GM21515 (cell line): ENCODE measurements at regions not wholly inside any gene's neighbourhood (a gene's known extent, or its start where the extent isn't known, plus 50 kb on each side); places are given as distances from the start of the nearest gene placed in this dataset.
"Not testable (repeated sequence)": the region's sequence is repeated elsewhere in the genome, so short reads cannot be mapped to it uniquely, and the experiment has no call there.

Experiments used
- ATAC-seq: cut with Tn5 transposase; IDR thresholded peaks from one replicate; pipeline ENCODE4 v1.9.1; 2021; ENCODE audit not compliant: unreplicated experiment

DNA sequence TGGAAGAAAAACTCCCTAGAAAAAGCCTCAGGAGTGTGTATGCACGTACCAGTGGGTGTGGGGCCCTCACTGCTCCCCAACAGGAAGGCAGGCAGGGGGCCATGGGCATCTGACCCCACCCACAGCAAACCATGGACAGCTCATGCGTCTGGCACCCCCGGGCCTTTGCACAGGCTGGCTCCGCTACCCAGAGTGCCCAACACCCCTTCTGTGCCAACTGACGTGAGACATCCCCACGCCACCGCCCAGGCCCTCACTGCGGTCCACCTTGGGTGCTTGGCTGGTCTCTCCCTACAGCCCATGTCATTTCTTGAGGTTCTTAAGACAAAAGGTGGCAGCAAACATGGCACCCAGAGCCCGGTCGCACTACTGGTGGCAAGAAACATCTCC is 91.4 kb downstream of the NCOR2 start:
- ATAC-seq = no peak

DNA sequence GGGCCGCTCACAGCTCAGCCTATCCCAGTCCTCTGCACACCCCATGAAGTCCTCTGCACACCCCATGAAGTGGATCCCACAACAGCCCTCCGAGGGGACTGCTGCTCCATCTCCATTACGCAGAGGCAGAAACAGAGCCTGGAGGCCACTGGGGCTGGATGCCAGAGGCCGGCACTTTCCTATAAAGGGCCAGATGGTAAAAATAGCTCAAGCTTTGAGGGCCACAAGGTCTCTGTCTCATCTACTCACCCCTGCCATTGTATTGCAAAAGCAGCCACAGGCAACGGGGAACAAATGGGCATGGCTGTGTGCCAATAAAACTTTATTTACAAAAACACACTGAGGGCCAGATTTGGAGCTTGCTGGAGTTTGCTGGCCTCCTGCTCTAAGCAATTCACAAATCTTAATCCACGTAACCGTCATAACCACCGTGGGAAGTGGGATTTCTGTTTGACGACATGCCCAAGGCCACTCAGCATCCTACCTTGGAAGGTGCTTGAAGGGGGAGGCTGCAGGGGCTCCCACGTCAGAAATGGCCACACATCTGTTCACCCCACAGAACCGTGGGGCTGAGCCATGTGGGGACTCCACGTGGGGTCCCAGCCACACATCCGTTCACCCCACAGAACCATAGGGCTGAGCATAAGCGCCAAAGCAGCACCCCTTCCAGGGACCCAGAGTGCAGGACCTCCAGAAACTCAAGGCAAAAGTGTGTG is 92.0 kb downstream of the NCOR2 start:
- ATAC-seq = no peak

DNA sequence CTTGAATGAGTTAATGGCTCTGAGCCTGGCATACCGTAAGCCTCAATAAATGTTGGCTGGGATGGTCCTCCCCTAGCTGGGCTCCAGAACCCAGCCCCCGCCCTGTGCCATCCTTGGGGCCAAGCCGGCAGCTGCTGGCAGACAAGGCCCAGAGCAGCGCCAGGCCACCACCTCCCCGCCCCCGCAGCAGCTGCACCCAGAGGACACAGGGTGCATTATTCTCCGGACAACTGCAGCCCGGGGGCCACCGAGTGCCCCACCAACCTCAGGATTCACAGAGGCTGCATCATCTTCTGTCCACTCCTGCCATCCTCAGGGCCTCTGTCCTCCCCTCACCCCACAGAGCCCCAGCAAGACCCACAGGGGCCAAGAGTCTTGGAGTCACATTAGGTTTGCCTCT is 92.7 kb downstream of the NCOR2 start:
- no peak for ATAC-seq

DNA sequence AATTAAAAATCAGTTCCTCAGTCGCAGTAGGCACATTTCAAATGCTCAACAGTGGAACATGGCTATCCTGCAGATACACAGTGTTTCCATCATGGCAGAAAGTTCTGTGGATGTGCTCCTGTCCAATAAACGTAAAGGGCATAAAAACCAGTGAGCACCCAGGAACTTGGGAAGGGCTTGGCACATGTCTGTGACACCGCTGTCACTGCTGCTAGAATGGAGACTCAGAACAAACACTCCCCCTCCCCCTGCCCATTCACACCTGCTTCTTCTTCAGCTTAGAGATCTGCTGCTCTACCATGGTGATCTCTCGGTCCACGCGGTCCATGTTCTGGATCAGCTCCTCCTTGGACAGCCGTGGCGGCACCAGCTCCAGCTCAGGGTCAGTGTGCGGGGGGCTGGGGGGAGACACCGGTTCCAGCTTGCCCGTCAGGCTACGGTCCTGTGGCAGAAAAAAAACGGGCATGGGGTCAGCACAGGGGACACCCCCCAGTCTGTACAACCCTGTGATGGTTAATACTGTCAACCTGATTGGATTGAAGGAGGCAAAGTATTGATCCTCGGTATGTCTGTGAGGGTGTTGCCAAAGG is 94.6 kb downstream of the NCOR2 start:
- ATAC-seq = no peak

DNA sequence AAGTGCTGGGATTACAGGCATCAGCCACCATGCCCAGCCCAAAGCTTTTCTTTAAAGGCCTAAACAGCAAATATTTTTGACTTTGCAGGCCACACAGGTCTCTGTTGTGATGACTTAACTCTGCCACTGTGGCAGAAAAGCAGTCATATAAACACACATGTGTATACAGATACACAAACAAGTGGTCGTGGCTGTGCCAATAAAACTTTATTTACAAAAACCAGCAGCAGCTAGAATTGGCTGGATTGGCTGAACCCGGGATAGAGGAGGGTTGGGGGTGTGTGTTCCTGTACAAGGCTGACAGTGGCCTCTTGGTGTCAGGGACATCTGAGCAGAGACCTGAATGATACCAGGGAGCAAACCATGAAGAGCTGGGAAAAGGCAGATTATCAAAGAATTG is 95.6 kb downstream of the NCOR2 start:
- no peak for ATAC-seq

DNA sequence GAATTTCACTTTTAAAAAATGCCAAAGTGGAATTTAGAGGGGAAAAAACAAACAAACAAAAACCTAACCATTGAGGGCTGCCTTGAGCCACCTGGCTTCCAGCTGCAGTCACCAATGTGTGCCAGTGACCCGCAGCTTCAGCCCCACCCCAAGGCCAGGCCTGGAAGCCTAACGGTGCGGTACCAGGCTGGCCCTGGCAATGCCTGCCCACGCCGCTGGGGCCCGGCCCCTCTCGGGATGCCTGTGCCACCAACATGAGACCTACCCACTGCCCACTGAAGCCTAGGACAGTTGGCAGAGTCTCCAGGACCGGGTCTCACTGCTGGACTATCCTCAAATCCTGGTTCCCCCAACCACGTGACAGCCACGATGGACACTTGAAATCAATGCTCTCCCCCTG is 96.6 kb downstream of the NCOR2 start:
- no peak for ATAC-seq

DNA sequence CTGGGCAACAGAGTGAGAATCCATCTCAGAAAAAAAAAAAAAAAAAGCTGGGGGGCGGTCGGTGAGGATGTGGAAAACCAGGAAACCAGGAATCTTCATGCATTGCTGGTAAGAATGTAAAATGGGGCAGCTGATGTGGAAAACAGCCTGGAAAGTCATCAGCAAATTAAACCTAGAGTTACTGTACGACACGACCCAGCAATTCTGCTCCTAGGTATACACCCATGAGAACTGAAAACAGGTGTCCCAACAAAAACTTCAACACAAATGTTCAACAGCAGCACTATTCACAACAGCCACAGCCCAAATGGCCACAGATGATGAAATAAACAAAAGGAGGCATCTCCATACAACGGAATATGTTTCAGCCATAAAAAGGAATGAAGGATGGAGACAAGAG is 97.3 kb downstream of the NCOR2 start:
- ATAC-seq = no peak

DNA sequence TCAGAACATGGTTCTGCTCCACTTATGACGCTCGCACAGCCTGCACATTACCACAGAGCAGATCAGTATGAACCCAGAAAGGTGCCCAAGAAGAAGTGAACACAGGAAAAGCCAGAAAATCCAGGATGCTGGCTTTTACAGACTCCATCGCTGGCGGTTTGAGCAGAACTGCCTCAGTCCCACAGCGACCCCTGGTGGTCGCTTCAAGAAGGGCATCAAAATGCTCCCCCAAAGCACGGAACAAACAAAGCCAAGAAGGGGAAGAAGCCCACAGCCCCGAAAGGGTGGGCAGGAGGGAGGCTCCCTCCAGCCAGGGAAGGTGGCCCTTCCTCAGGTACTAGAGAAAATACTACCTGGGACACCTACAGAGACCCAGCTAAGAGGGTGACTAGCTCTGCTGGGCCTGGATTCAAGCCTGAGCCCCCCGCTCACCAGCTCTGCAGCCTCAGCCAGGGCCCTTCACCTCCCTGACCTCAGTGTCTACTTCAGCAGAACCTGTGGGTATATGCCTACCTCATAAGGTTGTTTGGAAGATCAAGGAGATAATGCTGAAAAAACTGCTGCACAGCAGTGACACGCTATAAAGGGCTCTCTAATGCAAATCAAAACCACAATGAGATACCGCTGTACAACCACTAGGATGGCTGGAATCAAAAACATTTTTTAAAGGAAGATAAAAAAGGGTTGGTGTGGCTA is 98.1 kb downstream of the NCOR2 start:
- no peak for ATAC-seq

DNA sequence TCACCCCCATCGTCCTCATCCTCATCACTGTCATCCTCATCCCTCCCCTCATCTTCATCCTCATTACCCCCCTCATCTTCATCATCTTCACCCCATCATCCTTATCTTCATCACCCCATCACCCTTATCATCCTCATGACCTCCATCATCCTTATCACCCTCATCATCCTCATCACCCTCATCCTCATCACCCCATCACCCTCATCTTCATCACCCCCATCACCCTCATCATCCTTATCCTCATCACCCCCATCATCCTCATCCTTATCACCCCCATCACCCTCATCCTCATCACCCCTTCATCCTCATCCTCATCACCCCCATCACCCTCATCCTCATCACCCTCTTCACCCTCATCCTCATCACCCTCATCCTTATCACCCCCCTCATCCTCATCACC is 99.9 kb downstream of the NCOR2 start:
- ATAC-seq = not testable (repeated sequence)

DNA sequence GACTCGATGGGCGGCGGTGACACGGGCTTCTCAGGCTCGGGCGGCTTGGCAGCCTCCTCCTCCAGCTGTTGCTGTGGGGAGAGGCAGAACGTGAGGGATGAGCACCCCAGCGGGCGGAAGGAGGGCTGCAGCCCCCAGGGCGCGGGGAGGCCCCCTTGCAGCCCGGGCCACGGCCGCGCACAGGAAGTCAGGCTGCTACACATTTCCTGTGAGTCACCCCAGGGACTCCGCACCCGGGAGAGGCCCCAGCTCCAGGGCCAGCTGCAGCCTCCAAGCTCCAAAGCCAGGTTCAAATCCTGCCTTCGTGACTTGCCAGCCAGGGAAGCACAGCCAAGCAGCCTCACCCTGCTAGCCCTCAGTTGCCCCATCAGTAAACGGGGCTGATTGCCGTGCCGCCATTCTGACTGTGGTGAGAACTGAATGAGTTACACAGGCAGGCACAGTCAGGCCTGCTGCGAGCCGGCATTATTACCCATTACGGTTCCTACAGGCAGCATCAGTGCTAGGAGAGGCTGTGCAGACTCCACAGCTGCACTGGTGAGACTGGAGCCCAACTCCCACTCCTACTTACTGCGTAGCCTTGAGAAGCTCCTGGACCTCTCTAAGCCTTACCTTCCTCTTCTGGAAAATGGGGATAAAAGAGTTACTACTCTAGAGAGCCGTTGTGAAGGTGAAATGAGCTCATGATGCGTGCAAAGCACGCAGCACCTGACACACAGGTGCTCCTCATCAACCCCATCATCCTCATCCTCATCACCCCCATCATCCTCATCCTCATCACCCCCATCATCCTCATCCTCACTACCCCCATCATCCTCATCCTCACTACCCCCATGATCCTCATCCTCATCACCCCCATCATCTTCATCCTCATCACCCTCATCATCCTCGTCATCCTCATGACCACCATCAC is 100.9 kb downstream of the NCOR2 start:
- peak; percentile 95 for ATAC-seq

DNA sequence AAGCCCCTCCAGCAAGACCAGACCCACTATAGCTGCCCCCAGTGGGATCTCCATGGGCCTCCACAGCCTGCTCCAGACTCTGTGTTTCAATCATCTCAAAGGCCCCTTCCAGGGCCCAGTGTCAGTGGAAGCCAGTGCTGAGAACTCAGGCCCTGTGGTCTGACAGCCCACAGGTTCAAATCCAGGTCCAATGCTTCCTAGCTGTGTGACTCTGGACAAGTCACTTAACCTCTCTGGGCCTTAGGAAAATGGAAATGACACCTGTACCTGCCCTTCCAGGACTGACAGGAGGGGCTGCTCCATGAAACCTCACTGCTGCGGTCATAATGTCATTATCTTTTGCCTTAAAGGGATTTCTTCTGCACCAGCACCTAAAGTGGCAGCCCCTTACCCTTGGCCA is 101.9 kb downstream of the NCOR2 start:
- ATAC-seq = no peak

DNA sequence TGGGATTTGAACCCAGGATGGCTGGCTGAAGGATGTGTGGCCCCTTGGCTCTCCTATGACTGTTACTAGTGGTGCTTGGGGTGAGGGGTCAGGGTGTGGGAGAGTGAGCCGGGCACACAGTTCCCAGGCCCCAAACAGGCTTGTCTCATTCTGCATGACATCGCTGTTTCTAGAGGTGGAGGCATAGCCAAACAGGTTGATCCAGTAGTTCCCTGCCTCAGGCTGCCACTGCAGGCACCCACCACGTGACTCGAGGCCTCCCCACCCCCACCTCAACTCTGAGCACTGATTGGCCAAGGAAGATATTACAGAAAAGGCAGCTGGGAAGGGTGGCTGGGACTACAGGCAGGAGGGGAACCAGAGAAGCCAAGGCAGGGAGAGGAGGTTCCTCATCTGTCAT is 102.6 kb downstream of the NCOR2 start:
- no peak for ATAC-seq

DNA sequence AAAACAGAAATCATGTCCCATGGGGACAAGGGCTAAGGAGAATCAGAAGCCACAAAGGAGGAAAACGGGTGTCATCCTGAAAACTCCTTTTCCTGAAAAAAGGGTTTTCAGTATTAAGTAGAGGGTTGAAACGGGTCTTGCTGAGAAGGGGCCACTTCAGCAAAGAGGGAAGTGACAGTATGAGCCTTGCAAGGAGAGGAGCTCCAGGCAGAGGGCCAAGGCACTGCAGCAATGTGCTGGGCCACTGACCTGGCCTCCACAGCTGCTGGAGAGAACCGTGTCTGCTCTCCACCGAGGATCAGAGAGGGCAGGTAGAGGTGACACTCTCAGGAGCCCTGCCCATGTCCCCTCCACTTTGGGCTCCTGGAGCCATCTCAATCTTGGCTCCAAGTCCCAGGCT is 103.3 kb downstream of the NCOR2 start:
- ATAC-seq = no peak

DNA sequence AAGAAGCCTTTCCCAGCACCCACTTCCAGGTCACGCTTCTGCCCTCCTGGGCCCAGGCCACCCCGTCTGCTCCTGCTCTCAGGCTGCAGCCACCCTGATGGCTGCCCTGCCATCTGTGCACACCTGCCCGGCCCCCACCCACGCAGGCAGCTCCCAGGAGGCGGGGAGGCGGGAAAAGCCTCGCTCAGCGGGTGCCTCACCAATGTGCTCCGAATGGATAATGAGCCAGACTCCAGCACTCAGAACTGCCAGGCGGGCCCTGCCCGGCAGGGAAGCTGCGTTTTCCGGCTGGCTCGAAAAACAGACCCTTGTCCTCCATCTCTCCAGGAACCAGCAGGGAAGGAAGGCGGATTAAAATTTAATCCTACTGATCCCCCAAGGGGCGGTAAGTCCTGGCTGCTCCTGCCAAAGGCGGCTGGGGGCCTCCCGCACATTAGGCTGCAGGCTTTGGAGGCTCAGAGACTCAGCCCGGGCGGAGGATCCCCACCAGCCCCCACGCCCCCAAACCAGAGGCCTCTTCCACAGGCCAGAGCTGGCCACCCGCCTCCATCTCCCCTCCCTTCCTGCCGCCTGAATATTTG is 104.0 kb downstream of the NCOR2 start:
- no peak for ATAC-seq

DNA sequence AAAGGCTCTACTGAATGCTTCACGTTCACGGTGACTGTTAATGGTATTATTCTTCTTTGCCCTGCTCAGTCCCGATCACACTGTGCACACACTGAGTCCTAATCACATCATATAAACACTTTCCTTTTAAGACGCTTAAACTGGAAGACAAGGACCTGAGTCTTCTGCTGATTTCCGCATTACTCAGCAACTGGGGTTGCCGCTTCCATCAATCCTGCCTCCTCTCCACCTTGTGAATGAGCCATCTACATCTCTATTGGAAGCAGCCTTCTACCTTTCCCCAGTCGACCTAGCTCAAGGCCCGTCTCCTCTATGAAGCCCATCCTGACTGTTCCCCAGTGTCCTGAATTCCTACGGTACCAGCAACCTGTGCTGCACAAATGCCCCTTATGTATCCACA is 104.7 kb downstream of the NCOR2 start:
- no peak for ATAC-seq

DNA sequence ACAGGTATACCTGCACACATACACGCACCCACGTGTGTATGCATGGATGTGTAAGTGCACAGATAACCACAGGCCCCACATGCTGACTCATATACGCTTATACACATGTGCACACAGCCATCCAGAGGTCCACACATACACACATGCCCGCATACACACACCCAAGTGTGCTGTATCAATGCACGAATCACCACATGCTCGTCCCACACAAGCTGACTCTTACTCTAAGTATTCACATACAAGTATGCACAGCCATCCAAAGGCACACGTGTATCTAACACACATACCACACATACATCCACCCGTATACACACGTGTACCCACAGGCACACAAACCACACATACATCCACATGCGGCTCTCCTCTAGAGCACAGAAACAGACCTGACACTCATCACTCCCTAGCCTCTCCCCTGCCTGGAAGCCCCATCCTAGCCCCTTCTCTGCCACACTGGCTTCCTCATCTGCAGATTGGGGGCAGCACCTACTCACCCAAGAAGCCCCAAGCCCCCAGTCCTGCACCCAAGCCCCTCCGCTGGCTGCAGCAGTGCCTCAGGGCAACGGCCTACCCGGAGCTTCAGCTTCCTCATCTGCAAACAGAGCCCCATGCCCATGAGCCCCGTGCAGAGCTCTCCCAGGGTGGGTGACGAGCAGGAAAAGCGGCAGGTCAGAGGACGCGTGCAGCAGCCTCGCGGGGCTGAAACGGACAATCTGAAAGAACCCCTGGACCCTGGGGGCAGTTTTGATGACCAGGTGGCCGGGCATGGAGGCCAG is 105.4 kb downstream of the NCOR2 start:
- no peak for ATAC-seq

DNA sequence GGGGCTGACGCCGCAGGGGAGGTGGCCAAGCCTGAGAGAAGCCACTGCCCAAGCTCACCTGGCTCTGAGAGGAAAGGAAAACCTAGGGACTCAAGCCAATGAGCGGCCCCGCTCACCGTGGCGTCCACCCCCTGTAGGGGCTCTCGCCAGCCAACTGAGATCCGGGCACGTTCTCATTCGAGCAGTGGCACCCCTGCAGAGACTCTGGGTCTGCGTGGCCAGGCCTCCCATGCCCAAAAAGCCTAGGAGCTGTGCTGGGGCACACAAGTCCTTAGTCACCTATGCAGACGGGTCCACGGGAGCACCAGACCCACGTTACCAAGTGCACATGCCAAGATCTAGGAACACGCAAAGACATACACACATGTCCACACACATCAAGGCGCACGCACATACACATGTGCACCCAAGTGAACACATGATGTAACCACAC is 106.2 kb downstream of the NCOR2 start:
- ATAC-seq = no peak

DNA sequence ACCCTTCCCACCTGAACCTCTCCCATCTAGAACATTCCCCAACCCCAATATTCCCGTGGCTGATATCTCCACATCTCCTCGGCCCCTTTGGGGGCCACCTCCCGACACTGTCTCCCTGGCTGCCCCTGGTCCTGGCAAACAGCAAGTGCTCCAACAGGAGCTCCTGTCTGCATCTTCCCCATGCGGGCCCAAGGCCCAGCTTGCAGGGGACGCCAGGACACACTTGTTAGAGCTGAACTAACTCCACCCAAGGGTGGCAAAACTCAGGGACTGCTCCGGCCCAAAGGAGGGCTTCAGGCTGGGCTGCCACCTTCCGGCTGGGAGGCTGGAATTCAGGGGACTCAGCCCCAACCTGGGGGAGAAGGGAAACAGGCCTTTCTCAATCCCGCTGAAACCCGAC is 106.6 kb downstream of the NCOR2 start:
- no peak for ATAC-seq

DNA sequence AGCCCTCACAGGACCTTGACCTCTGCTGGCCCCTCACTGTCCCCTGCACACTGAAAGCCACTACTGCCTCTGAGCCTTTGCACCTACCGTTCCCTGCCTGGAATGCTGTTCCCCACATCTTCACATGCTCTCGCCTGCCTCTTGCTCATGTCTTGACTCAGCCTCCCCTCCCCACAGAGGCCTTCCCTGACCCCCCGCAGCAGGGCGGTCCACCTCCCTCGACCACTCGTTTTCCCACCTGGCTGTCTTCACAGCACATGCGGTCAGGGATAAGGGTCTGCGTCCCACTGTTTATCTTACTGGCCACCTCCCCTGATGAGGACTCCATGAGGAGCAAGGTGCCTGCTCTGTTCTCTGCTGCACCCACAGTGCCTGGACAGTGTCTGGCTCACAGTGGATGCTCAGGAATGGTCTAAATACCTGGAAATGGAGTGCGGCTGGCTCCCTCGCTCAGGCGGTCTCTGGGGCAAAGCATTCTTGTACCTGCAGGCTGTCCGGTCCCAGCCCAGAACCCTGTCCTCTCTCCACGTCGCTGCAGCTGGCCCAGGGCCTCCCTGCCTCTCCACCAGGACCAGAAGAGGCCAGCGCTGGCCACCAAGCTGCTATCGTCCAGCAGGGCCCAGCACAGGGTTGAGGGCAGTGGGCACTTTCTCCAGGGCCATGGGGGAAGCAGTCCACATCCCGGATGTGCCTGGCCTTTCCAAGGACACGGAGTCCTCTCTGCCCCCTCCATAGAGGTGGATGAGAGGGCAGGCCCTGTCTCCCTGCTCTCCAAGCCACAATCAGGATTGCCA is 107.4 kb downstream of the NCOR2 start:
- no peak for ATAC-seq
